ENCODE measurements at regions not wholly inside any gene's neighbourhood (a gene's known extent, or its start where the extent isn't known, plus 50 kb on each side); places are given as distances from the start of the nearest gene placed in this dataset.
"Not testable (repeated sequence)": the region's sequence is repeated elsewhere in the genome, so short reads cannot be mapped to it uniquely, and the experiment has no call there.

GRCh38 chr3:125779918-125780317 is 184.6 kb upstream of the OSBPL11 start:
- H2AFZ ChIP-seq; H3K27ac ChIP-seq; H4K20me1 ChIP-seq (ENCODE audit: insufficient read depth); DNase-seq; H3K4me3 ChIP-seq; H3K4me2 ChIP-seq (ENCODE audit: unreplicated experiment); H3K4me1 ChIP-seq (ENCODE audit: insufficient read depth); H3K9ac ChIP-seq; H3K79me2 ChIP-seq (ENCODE audit: insufficient read depth); H3F3A ChIP-seq (ENCODE audit: insufficient read depth); in situ Hi-C loops (cut with MboI); H3K9me3 ChIP-seq (ENCODE audit: low read depth); H3K9me2 ChIP-seq (ENCODE audit: insufficient read depth); H3K36me3 ChIP-seq (ENCODE audit: low read depth); H3K27me3 ChIP-seq (replicated peaks; ENCODE audit: insufficient read depth): not testable (repeated sequence)
- WGBS, 2 experiments (ENCODE audit: low coverage in 1 of 2, low lambda C conversion rate in 2 of 2, missing lambda C conversion rate in 2 of 2): 54 to 57% methylated on average over 5 of the region's 5 CpGs

- H3K79me2 ChIP-seq (ENCODE audit: insufficient read depth); H3F3A ChIP-seq (ENCODE audit: insufficient read depth); H3K27ac ChIP-seq; H3K4me2 ChIP-seq (ENCODE audit: unreplicated experiment); H2AFZ ChIP-seq; H3K4me1 ChIP-seq (ENCODE audit: insufficient read depth); DNase-seq; H3K9me3 ChIP-seq (ENCODE audit: low read depth); H3K27me3 ChIP-seq (replicated peaks; ENCODE audit: insufficient read depth); H3K36me3 ChIP-seq (ENCODE audit: low read depth); H3K9me2 ChIP-seq (ENCODE audit: insufficient read depth); H3K9ac ChIP-seq; in situ Hi-C loops (cut with MboI); H3K4me3 ChIP-seq; H4K20me1 ChIP-seq (ENCODE audit: insufficient read depth): not testable (repeated sequence)
- 24 to 43% methylated on average over 2 of the region's 2 CpGs for WGBS, 2 experiments (ENCODE audit: low coverage in 1 of 2, low lambda C conversion rate in 2 of 2, missing lambda C conversion rate in 2 of 2)
Observed at GRCh38 chr3:125781678-125782077, 186.4 kb upstream of the OSBPL11 start.

GRCh38 chr3:125790312-125790711 is 178.7 kb upstream of the ROPN1B start:
- H3K9me3 ChIP-seq (ENCODE audit: low read depth); in situ Hi-C loops (cut with MboI): not testable (repeated sequence)

DNA sequence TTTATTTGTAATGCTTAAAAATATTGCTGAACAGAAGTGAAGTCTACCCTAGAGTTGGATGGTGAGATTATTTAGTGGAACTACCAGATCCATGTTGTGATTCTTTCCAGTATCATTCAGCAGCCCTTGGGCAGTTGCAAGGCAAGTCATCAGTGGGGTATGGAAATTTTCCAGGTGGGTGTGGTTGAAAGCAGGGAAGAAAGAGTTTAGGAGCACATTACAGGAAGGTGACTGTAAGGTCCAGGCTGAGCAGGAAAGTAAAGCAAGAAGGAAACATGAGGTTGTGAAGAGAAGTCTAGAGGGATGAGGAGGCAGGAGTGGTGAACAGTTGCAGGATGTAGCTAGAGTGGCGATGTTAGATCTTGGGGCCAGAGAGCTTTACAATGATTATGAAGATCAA is 178.0 kb upstream of the ROPN1B start:
- H2AFZ ChIP-seq; H3K36me3 ChIP-seq (ENCODE audit: low read depth); H3K4me1 ChIP-seq (ENCODE audit: insufficient read depth); H3F3A ChIP-seq (ENCODE audit: insufficient read depth); H3K4me3 ChIP-seq; H3K9ac ChIP-seq; H3K9me3 ChIP-seq (ENCODE audit: low read depth); in situ Hi-C loops (cut with MboI); H3K9me2 ChIP-seq (ENCODE audit: insufficient read depth); H3K79me2 ChIP-seq (ENCODE audit: insufficient read depth); H3K27me3 ChIP-seq (replicated peaks; ENCODE audit: insufficient read depth); H4K20me1 ChIP-seq (ENCODE audit: insufficient read depth); H3K27ac ChIP-seq; H3K4me2 ChIP-seq (ENCODE audit: unreplicated experiment): not testable (repeated sequence)
- WGBS, 2 experiments (ENCODE audit: low coverage in 1 of 2, low lambda C conversion rate in 2 of 2, missing lambda C conversion rate in 2 of 2): 60 to 63% methylated on average over 1 of the region's 1 CpG
- DNase-seq: peak; percentile 46

More at GRCh38 chr3:125790312-125790711, 178.7 kb upstream of the ROPN1B start:
- not testable (repeated sequence) for H2AFZ ChIP-seq; H3K79me2 ChIP-seq (ENCODE audit: insufficient read depth); H3K9me2 ChIP-seq (ENCODE audit: insufficient read depth); H3K4me3 ChIP-seq; H3K4me2 ChIP-seq (ENCODE audit: unreplicated experiment); H3K36me3 ChIP-seq (ENCODE audit: low read depth); H3K27me3 ChIP-seq (replicated peaks; ENCODE audit: insufficient read depth); DNase-seq; H4K20me1 ChIP-seq (ENCODE audit: insufficient read depth); H3K4me1 ChIP-seq (ENCODE audit: insufficient read depth); H3K27ac ChIP-seq; H3F3A ChIP-seq (ENCODE audit: insufficient read depth); H3K9ac ChIP-seq
- 49 to 56% methylated on average over 3 of the region's 3 CpGs for WGBS, 2 experiments (ENCODE audit: low coverage in 1 of 2, low lambda C conversion rate in 2 of 2, missing lambda C conversion rate in 2 of 2)

DNA sequence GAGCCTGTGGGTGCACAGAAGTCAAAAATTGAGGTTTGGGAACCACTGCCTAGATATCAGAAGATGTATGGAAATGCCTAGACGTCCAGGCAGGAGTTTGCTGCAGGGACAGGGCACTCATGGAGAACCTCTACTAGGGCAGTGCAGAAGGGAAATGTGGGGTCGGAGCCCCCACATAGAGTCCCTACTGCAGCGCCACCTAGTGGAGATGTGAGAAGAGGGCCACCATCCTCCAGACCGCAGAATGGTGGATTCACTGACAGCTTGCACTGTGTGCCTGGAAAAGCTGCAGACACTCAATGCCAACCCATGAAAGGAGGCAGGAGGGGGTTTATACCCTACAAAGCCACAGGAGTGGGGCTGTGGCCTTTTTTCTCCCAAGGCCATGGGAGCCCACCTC is 159.0 kb upstream of the ROPN1B start:
- H3K9me2 ChIP-seq (ENCODE audit: insufficient read depth); H3K36me3 ChIP-seq (ENCODE audit: low read depth); H3K4me2 ChIP-seq (ENCODE audit: unreplicated experiment); H2AFZ ChIP-seq; H3K9ac ChIP-seq; H3K27me3 ChIP-seq (replicated peaks; ENCODE audit: insufficient read depth); H3K4me3 ChIP-seq; H3K4me1 ChIP-seq (ENCODE audit: insufficient read depth); H4K20me1 ChIP-seq (ENCODE audit: insufficient read depth); H3K9me3 ChIP-seq (ENCODE audit: low read depth); H3F3A ChIP-seq (ENCODE audit: insufficient read depth); H3K79me2 ChIP-seq (ENCODE audit: insufficient read depth); DNase-seq; in situ Hi-C loops (cut with MboI); H3K27ac ChIP-seq: not testable (repeated sequence)
- WGBS, 2 experiments (ENCODE audit: low coverage in 1 of 2, low lambda C conversion rate in 2 of 2, missing lambda C conversion rate in 2 of 2): 57 to 60% methylated on average over 4 of the region's 4 CpGs

DNA sequence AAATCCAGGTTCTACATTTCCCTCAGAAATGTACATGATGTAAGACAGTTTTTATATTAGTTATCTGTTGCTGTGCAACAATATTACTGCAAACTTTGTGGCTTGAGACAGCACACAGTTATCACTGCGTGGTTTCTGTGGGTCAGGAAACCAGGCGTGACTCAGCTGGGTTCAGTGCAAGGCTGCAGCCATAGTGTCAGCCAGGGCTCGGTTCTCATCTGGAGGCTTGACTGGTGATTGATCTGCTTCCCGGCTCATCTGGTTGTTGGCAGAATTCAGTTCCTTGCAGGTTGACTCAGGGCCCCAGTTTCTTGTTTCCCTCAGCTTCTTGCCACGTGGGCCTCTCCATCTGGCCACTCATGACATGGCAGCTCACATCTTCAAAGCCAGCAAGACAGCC is 146.8 kb upstream of the ROPN1B start:
- 12 to 16% methylated on average over 5 of the region's 5 CpGs for WGBS, 2 experiments (ENCODE audit: low coverage in 1 of 2, low lambda C conversion rate in 2 of 2, missing lambda C conversion rate in 2 of 2)
- H4K20me1 ChIP-seq (ENCODE audit: insufficient read depth); H3K4me1 ChIP-seq (ENCODE audit: insufficient read depth); H3K27me3 ChIP-seq (replicated peaks; ENCODE audit: insufficient read depth); H2AFZ ChIP-seq; H3K36me3 ChIP-seq (ENCODE audit: low read depth); H3K4me3 ChIP-seq; H3K9me2 ChIP-seq (ENCODE audit: insufficient read depth); H3F3A ChIP-seq (ENCODE audit: insufficient read depth); H3K79me2 ChIP-seq (ENCODE audit: insufficient read depth); H3K9ac ChIP-seq; in situ Hi-C loops (cut with MboI); H3K9me3 ChIP-seq (ENCODE audit: low read depth); H3K4me2 ChIP-seq (ENCODE audit: unreplicated experiment): not testable (repeated sequence)
- DNase-seq: peak; percentile 87
- H3K27ac ChIP-seq: peak overlapping the region; percentile 43

GRCh38 chr3:125831005-125831750 is 137.8 kb upstream of the ROPN1B start:
- H3K36me3 ChIP-seq (ENCODE audit: low read depth); H3K9me3 ChIP-seq (ENCODE audit: low read depth); H3K27ac ChIP-seq; H3K79me2 ChIP-seq (ENCODE audit: insufficient read depth); H3K9ac ChIP-seq; H4K20me1 ChIP-seq (ENCODE audit: insufficient read depth); H3K4me2 ChIP-seq (ENCODE audit: unreplicated experiment); DNase-seq; H3K4me3 ChIP-seq; in situ Hi-C loops (cut with MboI); H3K9me2 ChIP-seq (ENCODE audit: insufficient read depth); H3F3A ChIP-seq (ENCODE audit: insufficient read depth); H3K4me1 ChIP-seq (ENCODE audit: insufficient read depth); H3K27me3 ChIP-seq (replicated peaks; ENCODE audit: insufficient read depth); H2AFZ ChIP-seq: not testable (repeated sequence)
- WGBS, 2 experiments (ENCODE audit: low coverage in 1 of 2, low lambda C conversion rate in 2 of 2, missing lambda C conversion rate in 2 of 2): 94 to 98% methylated on average over 2 of the region's 2 CpGs

- H3K79me2 ChIP-seq (ENCODE audit: insufficient read depth); H3K36me3 ChIP-seq (ENCODE audit: low read depth); H2AFZ ChIP-seq; H3K4me1 ChIP-seq (ENCODE audit: insufficient read depth); H3K9me2 ChIP-seq (ENCODE audit: insufficient read depth); DNase-seq; H3K9me3 ChIP-seq (ENCODE audit: low read depth); H3F3A ChIP-seq (ENCODE audit: insufficient read depth); H3K27me3 ChIP-seq (replicated peaks; ENCODE audit: insufficient read depth); H3K9ac ChIP-seq; H3K4me3 ChIP-seq; H3K27ac ChIP-seq; in situ Hi-C loops (cut with MboI); H3K4me2 ChIP-seq (ENCODE audit: unreplicated experiment); H4K20me1 ChIP-seq (ENCODE audit: insufficient read depth): not testable (repeated sequence)
- WGBS, 2 experiments (ENCODE audit: low coverage in 1 of 2, low lambda C conversion rate in 2 of 2, missing lambda C conversion rate in 2 of 2): 78 to 80% methylated on average over 8 of the region's 8 CpGs
Observed at GRCh38 chr3:125835562-125835961, 133.4 kb upstream of the ROPN1B start.

Measured in GM23248 (cell line).